ENCODE measurements at regions not wholly inside any gene's neighbourhood (a gene's known extent, or its start where the extent isn't known, plus 50 kb on each side); places are given as distances from the start of the nearest gene placed in this dataset.

DNA sequence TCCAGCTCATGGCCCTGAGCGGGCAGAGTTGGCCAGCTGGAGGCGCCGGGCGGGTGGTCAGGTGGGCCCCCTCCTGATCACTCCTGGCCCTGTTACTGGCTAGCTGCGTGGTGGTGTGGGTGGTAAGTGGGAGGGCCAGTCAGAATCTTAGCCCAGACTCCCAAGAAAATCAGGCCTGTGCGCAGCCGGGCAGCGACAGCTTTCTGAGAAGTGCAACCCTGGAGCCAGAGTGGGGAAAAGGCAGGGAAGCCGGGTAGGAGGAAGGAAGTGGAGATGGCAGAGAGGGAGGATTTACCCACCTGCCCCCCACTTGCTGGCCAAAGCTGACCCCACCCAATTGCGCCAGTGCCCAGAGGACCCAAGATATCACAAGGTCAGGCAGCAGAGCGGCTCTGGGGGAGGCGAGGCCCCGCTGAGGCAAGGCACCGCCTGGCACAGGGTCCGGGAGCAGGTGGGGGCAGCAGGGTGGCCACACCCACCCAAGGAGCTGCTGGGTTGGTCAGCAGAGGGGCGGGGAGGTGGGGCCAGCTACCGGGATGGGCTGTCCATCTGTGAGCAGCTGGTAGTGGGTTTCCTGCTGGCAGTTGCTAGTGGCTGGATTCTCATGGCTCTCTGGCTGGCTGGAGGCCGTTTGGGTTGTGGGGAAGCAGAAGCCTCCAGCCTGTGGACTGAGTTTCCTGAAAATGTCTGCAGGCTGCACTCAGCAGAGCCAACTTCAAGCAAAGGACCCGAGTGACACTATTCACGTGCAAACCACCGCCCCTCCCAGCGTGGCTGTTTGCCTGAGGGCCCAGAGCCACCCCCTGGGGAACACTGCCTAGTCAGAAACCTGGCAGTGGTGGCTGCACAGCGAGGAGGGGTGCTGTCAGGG is 196.4 kb downstream of the IGLL1 start:
- Histone ChIP-seq H3K4me3 (no peak overlapping the region), H3K27me3 (no peaks in the 10 kb centered on the region), H3K9me3 (no peaks in the 10 kb centered on the region), H3K27ac (no peak overlapping the region), H3K36me3 (replicated peaks in 1 of 2; ENCODE audit: insufficient read depth in 1 of 2, low read depth in 2 of 2) (no peaks in the 10 kb centered on the region), H3K4me1 (peaks cover 5% of the 10 kb centered on the region)
- DNase-seq (no peak), ATAC-seq (no peak)
- 41 to 53% methylated on average over 11 to 23 of the region's 23 CpGs for WGBS, 2 donors
- TF ChIP-seq, protein P1, sequence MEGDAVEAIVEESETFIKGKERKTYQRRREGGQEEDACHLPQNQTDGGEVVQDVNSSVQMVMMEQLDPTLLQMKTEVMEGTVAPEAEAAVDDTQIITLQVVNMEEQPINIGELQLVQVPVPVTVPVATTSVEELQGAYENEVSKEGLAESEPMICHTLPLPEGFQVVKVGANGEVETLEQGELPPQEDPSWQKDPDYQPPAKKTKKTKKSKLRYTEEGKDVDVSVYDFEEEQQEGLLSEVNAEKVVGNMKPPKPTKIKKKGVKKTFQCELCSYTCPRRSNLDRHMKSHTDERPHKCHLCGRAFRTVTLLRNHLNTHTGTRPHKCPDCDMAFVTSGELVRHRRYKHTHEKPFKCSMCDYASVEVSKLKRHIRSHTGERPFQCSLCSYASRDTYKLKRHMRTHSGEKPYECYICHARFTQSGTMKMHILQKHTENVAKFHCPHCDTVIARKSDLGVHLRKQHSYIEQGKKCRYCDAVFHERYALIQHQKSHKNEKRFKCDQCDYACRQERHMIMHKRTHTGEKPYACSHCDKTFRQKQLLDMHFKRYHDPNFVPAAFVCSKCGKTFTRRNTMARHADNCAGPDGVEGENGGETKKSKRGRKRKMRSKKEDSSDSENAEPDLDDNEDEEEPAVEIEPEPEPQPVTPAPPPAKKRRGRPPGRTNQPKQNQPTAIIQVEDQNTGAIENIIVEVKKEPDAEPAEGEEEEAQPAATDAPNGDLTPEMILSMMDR (IDR thresholded peaks at IDR 0.05) = no peak
- TF ChIP-seq POLR2A (IDR thresholded peaks at IDR 0.05) = no peak
- intact Hi-C loops (cut with DNase I) = no loop called here

DNA sequence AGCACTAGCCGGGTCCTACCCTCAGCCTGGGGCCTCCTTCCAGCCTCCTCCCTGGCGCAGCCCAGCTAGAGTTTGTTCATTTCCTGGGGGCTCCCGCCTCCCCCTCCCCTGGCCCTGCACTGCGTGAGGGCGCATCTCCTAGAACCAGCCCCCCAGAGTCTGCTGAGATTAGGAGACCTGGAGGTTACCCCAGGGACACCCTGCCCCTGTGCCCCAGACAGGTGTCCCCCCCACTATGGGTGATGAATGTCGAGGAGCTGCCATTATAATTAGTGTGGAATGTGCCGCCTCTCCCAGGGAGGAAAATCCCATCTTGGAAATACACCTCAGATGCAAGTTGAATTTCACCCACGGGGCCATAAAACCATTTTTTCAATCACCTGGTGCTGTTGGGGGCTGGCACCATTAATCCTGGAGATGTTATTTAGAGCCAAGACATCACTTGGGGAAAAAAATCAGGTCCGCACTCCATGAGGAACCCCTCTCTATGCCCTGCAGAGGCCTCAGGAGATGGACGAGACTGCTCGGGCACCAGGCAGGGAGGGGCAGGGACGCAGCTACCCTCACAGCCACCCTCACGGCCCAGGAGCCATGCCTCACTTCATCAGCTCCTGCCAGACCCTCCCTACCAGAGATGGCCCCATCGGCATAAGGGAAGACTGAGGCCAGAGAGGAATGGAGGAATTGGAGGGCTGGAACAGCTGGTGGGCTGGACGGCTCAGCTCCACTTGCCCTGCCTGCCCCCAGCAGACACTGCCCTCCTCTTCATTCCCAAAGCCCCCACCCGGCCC is 197.5 kb downstream of the IGLL1 start:
- intact Hi-C loops (cut with DNase I) = no loop called here
- ATAC-seq = no peak
- WGBS, 2 donors = 64 to 67% methylated on average over 14 to 16 of the region's 16 CpGs
- Histone ChIP-seq H3K4me3 (no peak overlapping the region), H3K27me3 (no peaks in the 10 kb centered on the region), H3K27ac (no peak overlapping the region), H3K36me3 (replicated peaks in 1 of 2; ENCODE audit: insufficient read depth in 1 of 2, low read depth in 2 of 2) (no peaks in the 10 kb centered on the region), H3K9me3 (no peaks in the 10 kb centered on the region), H3K4me1 (peaks cover 5% of the 10 kb centered on the region)
- TF ChIP-seq, protein P1 (IDR thresholded peaks at IDR 0.05) = no peak
- TF ChIP-seq POLR2A (IDR thresholded peaks at IDR 0.05) = no peak
- no peak for DNase-seq

DNA sequence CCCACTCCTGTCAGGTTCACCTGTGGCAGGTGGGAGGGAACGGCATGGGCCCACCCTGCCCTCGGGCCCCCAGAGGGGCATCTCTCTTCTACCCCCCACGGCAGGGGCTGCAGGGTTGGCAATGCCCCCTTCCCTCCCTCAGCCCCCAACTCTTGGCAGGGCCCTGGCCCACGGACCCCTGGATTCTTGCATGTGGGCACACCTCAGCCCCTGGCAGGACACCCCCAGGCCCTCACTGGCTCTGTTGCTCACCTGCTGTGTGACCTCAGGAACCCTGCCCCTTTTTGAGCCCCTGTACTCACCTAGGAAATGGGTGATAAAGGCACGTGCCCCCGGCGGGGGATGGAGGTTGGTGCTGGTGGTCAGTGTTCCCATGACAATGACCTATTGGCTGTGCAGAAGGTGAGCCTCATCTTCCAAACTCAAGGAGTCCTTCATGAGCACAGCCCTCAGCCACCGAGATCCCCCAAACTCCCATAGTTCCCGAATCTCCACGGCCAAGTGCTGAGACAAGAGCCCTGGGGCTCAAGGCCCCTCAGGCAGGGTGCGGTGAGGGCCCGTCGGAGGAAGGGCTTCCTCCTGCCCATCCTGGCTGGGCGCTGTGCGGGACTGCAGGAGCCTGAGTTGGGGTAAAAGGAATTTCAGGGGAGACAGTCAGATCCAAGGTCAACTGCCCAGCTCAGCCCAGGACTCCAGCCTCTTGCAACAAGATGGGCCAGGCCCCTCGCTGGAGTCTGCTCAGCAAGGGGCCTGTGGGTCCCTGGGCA is 198.2 kb downstream of the IGLL1 start:
- TF ChIP-seq, protein P1 (IDR thresholded peaks at IDR 0.05) = no peak
- TF ChIP-seq POLR2A (IDR thresholded peaks at IDR 0.05) = no peak
- intact Hi-C loops (cut with DNase I) = no loop called here
- H3K9me3 ChIP-seq = no peaks in the 10 kb centered on the region
- DNase-seq (no peak), ATAC-seq (no peak)
- no peak overlapping the region for H3K27ac ChIP-seq
- H3K36me3 ChIP-seq (replicated peaks in 1 of 2; ENCODE audit: insufficient read depth in 1 of 2, low read depth in 2 of 2) = no peaks in the 10 kb centered on the region
- H3K4me1 ChIP-seq = peaks cover 5% of the 10 kb centered on the region
- no peaks in the 10 kb centered on the region for H3K27me3 ChIP-seq
- no peak overlapping the region for H3K4me3 ChIP-seq
- 74 to 84% methylated on average over 12 to 15 of the region's 16 CpGs for WGBS, 2 donors

DNA sequence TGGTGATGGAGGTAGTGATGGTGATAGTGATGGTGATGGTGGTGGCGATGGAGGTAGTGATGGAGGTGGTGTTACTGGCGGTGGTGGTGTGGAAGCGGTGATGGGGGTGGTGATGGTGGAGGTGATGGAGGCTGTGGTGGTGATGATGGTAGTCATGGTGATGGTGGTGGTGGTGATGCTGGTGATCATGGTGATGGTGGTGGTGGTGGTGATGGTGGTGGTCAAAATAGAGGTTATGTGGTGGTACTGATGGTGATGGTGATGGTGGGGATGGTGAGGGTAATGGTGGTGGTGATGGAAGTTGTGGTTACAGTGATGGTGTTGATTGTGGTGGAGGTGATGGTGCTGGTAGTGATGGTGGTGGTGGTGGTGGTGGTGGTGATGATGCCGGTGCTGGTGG is 199.2 kb downstream of the IGLL1 start:
- WGBS, 2 donors = 86 to 94% methylated on average over 4 of the region's 4 CpGs
- Histone ChIP-seq H3K27ac (no peak overlapping the region), H3K4me3 (no peak overlapping the region), H3K36me3 (replicated peaks in 1 of 2; ENCODE audit: insufficient read depth in 1 of 2, low read depth in 2 of 2) (no peaks in the 10 kb centered on the region), H3K4me1 (peaks cover under 1% of the 10 kb centered on the region), H3K27me3 (no peaks in the 10 kb centered on the region), H3K9me3 (no peaks in the 10 kb centered on the region)
- DNase-seq (no peak), ATAC-seq (no peak)
- intact Hi-C loops (cut with DNase I) = no loop called here
- TF ChIP-seq, protein P1 (IDR thresholded peaks at IDR 0.05) = no peak
- TF ChIP-seq POLR2A (IDR thresholded peaks at IDR 0.05) = no peak

Measured in body of pancreas (tissue), 4 donors.